HL-60 (cell line): ENCODE measurements at regions not wholly inside any gene's neighbourhood (a gene's known extent, or its start where the extent isn't known, plus 50 kb on each side); places are given as distances from the start of the nearest gene placed in this dataset.

Experiments used
- CTCF ChIP-seq: IDR thresholded peaks from one replicate; pipeline ENCODE4 v1.5.1; 2011; ENCODE audit warnings: low read length, control low read depth, inconsistent platforms; ENCODE audit not compliant: insufficient read depth
- GABPA ChIP-seq: IDR thresholded peaks from 2 replicates; pipeline ENCODE4 v1.6.1; 2012; ENCODE audit warnings: low read depth
- POLR2AphosphoS5 ChIP-seq: IDR thresholded peaks from 2 replicates; pipeline ENCODE4 v1.6.1; 2012; ENCODE audit warnings: low read depth
- REST ChIP-seq: IDR thresholded peaks from 2 replicates; pipeline ENCODE4 v1.6.1; 2012; ENCODE audit warnings: low read depth; ENCODE audit not compliant: insufficient replicate concordance
- SPI1 ChIP-seq: IDR thresholded peaks from 2 replicates; pipeline ENCODE4 v1.6.1; 2012; ENCODE audit warnings: low read depth, mild to moderate bottlenecking, borderline replicate concordance

- TF ChIP-seq CTCF (no peak), GABPA (no peak), REST (no peak), POLR2AphosphoS5 (no peak), SPI1 (no peak)
Measured at GRCh38 chr10:110395350-110396283, 90.9 kb upstream of the SMNDC1 start.
